Stimulated activated CD4-positive, alpha-beta T cell treated with anti-CD3 and anti-CD28 coated beads, Interleukin-4, amount 100 ng/mL, for 48 hours (primary cell): ENCODE measurements at regions not wholly inside any gene's neighbourhood (a gene's known extent, or its start where the extent isn't known, plus 50 kb on each side); places are given as distances from the start of the nearest gene placed in this dataset.

Source experiments
- DNase-seq, 2 donors: peaks; one replicate each; pipeline ENCODE4 v3.0.0-alpha.2; 2020; ENCODE audit warnings: low read depth in 2 of 2

DNA sequence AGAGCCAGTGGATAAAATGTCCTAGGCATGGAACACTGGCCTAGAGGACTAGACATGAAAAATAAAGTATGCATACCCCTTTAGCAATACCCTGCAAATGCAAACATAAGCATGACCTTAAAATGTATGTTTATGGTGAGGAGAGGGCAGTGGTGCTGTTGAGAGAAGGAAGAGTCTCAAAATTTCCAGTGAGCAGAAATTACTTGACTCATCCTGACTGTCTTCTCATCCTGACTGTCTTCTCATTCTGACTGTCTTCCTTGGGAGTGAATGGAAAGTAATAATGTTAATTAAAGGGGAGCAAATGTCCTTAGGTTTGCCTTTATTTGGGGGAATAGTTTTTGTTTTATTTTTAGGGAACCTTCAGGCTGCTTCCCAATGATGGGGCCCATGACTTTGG, 121.5 kb upstream of the GALNT15 start:
- no peak for DNase-seq

DNA sequence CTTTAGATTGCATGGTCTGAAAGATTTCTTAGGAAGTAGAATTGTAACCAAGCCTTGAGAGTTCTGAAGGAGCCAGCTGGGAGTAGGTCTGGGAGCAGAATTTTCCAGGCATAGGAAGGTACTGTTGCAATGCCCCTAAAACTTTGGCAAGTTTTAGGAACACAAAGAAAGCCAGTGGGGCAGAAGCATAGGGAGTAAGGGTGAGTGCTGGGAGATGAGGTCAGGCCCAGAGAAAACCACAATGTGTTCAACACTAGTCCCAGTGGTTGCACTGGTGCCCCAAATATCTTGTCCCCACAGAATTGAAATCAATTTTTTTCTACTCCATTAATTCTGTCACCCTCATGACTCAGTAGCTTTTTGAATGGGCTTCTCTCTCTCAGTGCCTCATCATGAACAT, 120.7 kb upstream of the GALNT15 start:
- no peak for DNase-seq

- DNase-seq: no peak
These were observed 118.8 kb upstream of the GALNT15 start for GRCh38 chr3:16055606-16056211.

DNA sequence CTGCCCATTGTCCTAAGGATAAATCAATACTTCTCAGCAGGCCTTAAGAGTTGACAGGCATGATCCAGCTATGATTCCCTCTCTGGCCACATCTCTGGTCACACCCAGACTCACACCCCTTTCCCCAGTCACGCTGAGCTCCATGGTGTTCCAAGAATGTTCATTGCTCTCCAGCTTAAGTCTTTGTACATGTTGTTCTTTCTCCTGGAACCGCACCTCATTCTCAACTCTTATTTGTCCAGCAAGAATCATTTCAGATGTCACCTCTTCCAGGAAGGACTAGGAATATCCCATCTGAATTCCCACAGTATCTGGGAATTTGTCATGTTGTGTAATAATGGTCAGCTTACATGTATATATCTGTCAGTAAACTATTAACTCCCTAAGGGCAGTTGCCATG, 118.3 kb upstream of the GALNT15 start:
- DNase-seq: no peak

DNA sequence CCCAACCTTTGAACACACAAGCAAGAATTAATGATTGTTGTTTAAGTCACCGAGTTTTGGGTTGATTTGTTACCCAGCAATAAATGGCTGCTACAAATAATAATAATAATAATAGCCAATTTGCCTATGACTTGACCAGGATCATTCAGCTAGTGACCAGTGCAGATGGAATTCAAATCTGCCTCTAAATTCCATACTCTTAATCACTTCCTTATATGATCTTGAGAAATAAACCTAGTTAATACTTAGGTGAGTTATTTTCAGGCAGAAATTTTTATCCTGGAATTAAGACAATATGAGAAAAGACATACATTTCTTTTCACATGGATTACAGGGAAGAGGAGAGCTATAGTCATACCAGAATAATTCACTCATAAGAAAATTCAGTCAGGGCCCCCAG, 116.0 kb upstream of the GALNT15 start:
- no peak for DNase-seq

DNA sequence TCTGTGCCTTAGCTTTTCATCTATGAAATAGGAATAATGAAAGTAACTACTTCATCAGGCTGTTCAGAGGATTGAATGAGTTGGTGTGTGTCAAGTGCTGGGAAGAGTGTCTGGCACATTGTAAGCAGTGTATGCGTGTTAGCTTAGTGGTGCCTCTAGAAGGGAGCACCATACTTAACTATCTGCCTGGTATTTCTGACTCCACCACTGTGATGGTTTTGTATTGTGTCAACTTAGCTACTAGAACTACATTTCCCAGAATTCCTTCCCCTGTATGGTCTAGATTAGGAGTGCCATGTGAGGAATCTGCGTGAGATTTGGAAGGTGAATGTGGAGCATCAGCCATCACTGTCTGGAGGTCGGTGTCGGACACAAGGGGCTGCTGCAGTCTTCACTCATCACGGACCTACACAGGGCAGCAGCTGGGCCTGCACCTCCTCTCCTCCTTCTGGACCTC, 115.4 kb upstream of the GALNT15 start:
- DNase-seq: no peak

GRCh38 chr3:16059711-16060357, 114.6 kb upstream of the GALNT15 start:
- no peak for DNase-seq

DNA sequence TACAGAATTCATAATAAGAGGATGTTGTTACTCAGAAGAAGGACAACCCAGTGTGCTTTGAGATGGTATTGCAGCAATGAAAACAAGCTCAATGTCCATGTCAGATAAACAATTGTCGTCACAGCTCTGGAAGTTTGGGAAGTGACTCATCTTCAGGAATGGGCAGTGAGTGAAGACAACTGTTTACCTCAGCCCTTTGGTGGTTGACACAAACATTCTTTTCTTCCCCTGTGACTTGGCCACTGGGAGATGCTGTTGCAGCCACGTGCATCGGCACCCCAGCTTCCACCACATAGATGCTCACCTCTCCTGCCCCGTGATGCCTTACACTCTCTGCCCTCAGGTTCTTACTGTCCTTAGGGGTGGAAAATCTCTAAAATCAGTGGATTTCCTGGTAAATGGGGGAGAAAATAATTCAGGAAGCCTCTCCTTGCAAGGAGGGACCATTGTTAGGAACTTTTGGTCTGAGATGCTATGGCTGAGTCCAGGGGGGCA, 114.1 kb upstream of the GALNT15 start:
- DNase-seq: no peak

GRCh38 chr3:16060945-16061344, 113.5 kb upstream of the GALNT15 start:
- no peak for DNase-seq

DNA sequence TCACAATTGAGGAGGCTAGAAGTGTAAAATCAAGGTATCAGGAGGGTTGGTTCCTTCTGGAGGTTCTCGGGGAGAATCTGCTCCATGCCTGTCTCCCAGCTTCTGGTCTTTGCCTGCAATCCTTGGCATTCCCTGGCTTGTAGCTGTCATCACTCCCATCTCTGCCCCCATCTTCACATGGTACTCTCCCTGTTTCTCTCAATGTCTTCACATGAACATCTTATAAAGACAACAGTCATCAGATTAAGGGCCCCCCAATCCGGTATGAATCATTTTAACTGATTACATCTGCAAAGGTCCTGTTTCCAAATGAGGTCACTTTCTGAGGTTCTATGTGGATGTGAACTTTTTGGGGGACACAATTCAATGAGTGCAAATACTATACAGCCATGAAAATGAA, 113.0 kb upstream of the GALNT15 start:
- no peak for DNase-seq

DNA sequence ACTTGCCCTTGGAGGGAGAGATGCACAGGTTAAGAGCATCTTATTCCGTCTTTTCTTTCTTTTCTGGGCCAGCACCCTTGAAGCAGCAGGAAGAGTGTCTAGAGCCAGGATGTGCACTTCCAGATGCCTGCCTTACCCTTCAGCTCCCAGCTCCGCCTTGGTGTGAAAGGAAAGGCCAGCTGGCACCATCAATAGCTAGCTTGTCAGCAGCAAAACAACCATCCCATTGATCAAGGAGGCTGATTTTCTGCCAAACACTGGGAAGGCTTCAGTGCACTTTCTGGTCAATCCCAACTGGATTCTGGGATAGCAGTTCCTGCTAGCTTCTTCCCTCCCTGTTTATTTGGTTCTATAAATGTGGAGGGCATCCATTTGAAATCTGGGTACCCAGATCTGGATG, 110.9 kb upstream of the GALNT15 start:
- DNase-seq: no peak

DNA sequence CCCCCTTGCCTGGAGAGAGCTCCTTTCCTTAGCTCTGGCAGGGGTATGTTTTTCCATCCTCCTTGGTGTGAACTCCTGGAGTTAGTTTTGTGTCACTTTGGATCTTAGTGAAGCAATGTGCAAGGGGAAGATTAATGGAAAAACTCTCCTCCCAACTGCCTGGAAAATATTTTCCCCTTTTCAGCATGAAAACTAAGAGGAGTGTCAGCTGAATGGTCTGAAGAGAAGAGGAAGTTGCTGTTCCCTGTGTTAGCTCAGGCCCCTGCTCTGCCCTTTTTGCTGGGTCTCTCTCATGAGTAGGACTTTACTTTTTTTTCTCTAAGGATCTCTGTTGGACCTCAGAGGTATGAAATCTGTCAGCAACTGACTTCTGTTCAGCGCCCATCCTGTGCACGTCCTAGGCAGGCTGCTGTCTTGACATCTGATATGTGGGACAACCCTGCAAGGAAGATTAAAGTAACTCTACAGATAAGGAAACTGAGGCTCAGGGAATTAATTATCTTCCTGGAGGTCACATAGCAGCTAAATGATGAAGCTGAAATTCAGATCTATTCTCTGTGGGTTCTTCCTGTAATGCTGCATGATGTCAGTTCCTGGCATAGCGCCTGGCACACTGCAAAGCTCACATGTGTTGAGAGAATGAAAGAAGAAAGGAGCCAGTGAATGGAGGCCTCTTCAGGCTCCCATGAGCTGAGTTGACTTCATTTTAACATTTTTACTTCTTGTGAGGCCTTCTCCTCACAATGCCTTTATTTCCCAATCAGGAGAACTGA, 109.7 kb upstream of the GALNT15 start:
- no peak for DNase-seq

DNA sequence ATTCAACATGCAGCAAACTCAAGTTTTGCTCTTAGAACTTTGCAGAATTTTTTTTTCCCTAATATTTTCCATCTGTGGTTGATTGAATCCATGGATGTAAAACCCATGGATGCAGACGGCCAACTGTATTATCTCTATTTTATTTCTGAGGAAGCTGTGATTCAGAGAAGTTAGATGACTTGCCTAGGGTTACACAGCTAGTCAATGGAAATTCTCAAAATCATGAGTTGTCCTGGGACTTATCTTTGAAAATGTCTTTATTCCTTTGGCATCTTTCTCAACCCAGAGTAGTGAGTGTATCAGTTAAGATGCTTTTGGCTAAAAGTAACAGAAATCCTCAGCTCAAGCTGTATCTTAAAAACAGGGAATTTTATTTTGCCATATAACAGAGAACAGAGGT, 107.9 kb upstream of the GALNT15 start:
- DNase-seq: no peak

DNA sequence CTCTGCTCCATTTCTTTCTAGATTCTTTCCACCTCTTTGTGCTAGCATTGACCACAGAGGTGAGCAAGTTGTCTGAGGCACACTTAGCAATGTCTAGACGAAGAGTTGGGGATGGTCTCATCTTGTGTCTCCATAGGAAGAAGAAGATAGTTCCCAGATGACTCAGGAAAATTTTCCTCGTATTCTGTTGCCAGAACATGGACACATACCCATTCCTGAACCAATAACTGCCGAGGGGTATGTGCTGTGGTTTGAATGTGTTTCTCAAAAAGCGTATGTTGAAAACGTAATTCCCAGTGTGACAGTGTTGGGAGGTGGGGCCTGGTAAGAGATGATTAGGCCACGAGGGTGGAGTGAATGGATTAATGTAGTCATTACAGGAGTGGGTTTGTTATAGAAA, 107.5 kb upstream of the GALNT15 start:
- no peak for DNase-seq

DNA sequence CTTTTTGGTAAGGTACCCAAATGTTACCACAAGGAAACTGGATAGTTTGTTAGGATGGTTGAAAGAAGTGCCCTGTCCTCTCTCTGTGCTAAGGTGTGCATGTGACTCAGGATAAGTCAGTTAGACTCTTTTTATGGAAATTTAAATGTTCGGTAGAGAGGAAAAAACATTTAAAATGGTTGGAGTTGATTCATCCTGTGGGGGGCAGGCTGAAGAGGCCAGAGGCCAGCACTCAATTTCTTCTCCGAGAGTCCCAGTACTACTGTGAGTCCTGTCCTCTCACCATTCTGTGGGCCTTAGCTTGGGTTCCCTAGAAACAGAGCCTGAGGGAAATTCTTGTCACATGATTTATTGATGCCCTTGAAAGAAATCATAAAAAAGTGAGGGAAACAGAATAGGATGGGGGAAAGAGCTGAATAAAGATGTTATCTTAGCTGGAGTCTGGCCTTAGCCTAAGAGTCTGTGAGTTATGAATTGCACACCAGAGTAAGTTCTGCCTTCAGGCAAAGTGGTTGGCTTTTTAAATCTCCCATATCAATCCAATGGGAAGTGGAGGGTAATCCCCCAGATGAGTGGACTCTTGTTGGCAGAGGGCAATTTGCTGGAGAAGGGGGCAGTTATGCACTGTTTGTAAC, 106.5 kb upstream of the GALNT15 start:
- no peak for DNase-seq

DNA sequence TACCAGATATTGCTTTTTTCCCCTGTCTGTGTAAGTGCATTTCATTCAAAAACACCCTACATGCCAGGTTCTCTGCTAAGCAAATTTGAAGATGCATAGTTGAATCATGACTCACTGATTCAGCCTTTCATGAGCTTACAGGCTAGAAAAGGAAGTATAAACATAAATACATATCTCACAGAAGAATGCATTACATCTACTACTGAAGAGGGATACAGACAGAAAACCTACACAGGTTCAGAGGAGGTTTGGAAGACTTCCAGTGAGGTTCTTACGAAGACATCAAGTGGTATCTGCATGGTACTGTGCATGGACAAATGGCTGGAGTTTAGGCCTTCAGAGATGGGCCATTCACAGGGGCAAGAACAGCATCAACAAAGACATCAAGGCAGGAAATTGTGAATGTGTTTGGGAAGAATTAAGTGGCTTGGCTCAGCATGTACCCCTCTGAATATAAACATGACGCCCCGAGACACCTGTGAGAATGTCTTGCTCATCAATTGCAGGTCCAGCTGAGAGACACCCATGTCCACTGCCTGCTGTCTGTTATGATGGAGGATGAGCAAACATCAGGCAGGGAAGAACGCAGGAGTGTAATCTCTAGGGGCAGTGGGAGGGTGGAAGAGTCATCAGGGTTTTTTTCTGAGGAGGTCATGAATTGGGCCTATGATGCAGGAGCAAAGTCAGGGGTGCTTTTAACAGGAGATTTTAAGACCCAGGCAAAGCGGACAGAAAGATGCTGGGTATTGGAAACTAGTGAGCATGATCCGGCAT, 105.1 kb upstream of the GALNT15 start:
- DNase-seq: no peak

GRCh38 chr3:16070707-16071106, 103.8 kb upstream of the GALNT15 start:
- no peak for DNase-seq

DNA sequence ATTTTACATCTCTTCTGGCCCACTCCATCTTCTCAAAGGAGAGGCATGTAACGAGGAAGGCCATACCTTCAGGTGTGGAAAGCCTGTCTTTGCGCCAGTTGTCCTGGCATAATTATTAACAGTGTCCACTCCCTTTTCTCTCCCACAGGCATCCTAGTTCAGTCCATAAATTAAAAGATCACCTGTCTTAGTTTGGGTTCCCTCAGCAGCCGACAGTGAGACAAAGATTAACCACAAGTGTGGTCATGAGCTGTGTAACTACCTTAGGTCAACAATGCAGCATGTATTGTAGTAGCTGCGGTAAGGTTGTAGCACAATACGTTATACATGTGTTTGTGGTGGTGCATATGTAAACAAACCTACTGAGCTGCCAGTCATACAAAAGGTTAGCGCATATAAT, 103.3 kb upstream of the GALNT15 start:
- DNase-seq: no peak

GRCh38 chr3:16072420-16073110, 101.9 kb upstream of the GALNT15 start:
- no peak for DNase-seq

DNA sequence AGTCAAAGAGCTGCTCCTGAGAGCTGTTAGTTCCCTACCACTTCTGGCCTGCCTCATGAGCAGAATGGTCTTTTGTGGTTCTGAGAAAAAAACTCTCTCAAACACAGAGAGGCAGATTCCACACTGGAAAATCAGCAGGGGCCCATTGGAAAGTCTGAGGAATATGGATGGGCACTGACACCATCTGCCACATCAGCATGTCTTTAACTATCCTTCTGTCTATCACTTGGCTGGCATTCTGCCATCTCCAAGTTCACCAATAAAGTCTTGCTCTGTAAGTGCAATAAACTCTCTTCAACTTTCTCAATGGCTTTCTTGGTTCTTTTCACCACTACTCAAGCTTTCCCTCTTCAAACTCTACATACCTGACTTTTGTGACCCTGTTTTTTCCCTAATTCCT, 101.3 kb upstream of the GALNT15 start:
- no peak for DNase-seq
